Stimulated activated CD4-positive, alpha-beta T cell treated with anti-CD3 and anti-CD28 coated beads, Interleukin-4, amount 100 ng/mL, for 48 hours (primary cell): ENCODE measurements at regions not wholly inside any gene's neighbourhood (a gene's known extent, or its start where the extent isn't known, plus 50 kb on each side); places are given as distances from the start of the nearest gene placed in this dataset.
"Not testable (repeated sequence)": the region's sequence is repeated elsewhere in the genome, so short reads cannot be mapped to it uniquely, and the experiment has no call there.

ENCODE experiments used
- DNase-seq, 2 donors: peaks; one replicate each; pipeline ENCODE4 v3.0.0-alpha.2; 2020; ENCODE audit warnings: low read depth in 2 of 2

DNA sequence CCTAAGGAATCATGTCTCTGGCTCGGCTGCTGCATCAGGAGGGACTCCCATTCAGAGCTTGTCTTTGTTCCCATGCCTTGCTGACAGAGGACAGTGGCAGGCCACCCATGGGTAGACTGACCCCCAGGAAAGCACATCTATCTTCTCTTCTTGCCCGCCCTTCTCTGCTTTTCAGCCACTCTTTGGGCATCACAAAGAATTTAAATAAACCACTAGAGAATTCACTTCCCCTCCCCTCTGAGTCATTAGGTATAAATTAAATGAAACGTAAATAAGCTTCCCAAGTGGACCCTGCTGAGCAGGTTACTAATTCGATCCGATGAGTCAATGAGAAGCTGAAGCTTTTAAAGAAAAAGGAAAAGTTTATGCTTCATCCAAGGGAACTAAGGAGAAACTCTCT is 97.0 kb downstream of the DRD1 start:
- DNase-seq = no peak

DNA sequence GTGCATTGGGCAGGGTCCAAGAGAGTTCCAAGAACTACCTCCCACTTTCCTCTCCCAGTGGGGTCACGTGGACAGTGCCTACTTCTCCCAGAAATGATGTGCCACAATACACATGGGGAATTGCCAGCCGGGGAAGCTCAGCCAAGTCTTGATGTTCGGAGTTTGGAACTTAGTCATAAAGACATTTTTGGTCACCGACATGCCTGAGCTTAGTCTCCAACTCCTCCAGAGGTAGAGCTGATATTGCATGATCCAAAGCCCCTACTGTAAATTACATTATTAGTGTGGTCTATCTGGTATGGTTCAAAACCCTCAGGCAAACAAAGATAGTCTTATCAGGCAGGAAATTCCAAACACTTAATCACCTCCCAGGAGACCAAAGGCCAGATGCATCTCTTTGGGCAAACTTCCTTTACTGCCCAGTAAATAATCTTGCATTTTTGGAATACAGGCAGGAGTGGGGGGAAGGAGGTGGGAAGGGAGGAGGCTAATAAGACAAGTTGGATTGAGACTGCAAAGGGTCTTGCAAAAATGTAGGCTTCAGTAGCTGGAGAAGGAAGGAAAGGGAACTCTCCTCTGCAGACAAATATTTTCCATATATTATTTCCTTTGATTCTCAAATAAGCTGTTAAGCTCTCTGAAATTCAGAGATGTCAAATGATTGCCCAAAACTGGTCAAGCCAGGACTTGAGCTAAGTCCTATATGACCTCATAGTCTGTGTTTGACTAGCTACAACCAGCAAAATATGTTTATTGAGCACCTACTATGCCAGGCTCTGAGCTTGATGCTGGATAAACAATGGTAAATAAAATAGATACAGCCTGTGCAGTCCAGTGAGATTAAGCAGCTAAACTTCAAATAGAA is 99.4 kb downstream of the DRD1 start:
- no peak for DNase-seq

DNA sequence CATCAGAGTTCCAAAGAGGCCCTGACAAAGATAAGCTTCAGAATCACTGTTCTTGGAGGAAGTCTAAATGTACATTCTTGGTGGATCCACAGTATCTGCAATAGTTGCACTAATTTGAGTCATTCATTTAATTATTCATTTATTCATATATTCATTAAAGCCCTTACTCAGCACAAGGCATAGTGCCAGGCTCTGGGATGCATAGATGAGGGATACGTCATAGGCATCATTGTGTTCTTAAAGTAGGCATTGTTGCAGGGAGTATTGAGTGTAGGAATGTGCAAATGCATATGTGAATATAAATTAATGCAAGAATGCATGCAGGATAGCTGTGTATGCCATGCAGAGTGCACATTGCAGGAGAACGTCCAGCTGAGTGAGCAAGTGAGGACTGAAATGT is 100.7 kb downstream of the DRD1 start:
- no peak for DNase-seq

DNA sequence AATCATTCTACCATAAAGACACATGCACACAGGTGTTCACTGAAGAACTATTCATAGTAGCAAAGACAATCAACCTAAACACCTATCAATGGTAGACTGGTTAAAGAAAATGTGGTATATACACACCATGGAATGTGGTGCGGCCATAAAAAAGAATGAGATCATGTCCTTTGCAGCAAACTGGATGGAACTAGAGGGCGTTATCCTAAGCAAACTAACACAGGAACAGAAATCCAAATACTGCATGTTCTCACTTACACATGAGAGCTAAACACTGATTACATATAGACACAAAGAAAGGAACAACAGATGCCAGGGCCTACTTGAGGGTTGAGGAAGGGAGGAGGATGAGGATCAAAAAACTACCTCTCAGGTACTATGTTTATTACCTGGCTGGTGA is 103.8 kb downstream of the DRD1 start:
- no peak for DNase-seq

DNA sequence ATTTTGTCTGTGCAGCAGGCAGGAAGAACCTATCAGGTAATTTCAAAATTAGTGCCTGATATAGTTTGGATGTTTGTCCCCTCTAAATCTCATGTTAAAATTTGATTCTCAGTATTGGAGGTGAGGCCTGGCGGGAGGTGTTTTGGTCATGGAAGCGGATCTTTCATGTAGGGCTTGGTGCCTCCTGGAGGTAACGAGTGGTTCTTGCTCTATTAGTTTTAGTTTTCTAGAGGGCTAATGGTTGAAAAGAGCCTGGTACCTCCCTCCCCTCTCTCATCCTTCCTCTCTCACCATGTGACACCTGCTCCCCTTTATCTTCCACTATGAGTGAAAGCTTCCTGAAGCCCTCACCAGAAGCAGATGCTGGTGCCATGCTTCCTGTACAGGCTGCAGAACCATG is 106.3 kb downstream of the DRD1 start:
- no peak for DNase-seq

DNA sequence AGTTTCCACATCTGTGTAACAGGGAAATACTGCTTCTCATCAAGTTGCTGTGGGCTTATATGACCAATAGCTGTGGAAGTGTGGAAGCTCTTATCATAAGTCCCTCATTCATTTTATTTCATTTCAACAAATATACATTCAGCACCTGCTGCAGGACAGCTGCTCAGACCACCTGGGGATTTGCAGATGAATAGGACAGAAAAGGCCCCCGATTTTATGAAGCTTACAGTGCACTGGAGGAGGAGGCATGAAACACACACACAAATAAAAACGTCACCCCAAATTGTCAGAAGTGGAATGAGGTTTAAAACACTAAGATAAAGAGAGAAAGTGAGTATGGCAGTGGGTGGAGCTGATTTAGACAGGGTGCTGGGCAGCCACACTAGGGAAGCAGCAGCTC is 107.2 kb downstream of the DRD1 start:
- no peak for DNase-seq

DNA sequence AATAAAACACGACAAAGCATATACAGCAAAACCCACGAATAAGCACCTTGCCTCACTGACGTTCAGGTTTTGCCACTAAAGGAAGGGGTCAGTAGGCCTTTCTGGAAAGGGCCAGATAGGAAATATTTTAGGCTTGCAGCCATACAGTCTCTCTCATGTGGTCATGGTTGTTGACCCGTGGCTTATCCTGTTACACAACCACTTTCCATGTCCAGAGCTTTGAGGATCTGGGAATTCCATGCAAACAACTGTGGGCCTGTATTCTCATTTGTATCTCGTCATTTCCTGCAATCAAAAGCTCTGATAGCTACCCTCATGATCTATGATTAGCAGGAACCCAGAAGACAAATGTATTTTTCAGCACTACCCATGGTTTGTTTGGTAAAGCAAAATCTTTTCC is 108.3 kb downstream of the DRD1 start:
- DNase-seq = no peak

DNA sequence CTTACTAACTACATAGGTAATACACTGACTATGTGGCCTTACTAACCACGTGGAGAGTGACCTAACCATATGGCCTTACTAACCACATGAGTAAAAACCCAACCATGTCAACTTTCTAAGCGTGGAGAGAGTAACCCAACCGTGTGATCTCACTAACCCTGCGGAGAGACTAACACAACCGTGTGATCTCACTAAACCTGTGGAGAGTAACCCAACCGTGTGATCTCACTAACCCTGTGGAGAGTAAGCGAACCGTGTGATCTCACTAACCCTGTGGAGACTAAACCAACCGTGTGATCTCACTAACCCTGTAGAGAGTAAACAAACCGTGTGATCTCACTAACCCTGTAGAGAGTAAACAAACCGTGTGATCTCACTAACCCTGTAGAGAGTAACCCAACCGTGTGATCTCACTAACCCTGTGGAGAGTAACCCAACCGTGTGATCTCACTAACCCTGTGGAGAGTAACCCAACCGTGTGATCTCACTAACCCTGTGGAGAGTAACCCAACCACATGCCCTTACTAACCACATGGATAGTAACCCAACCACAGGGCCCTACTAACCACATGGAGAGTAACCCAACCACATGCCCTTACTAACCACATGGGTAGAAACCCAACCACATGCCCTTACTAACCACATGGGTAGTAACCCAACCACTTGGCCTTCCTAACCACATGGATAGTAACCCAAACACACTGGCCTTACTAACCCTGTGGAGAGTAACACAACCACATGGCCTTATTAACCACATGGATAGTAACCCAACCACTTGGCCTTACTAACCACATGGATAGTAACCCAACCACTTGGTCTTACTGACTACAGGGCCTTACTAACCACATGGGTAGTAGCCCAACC is 112.6 kb downstream of the DRD1 start:
- not testable (repeated sequence) for DNase-seq

DNA sequence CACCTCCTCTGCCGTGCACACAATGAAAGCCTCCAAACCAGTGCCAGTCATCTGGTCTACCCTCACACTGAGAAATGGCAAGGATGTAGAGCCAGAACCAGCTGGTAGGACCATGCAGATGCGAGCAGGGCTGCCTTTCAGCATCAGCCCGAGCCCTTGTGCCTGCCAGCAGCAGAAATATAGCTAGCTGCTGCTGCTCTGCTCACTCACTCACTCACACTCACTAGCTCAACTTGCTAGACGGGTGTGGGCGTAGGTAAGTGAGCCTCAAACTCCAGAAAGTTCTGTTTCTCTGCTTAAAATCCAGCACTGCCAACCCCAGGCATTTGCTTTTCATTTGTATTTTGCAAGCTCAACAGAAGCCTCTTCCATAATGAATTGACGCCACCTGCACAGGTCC is 114.0 kb downstream of the DRD1 start:
- no peak for DNase-seq

DNA sequence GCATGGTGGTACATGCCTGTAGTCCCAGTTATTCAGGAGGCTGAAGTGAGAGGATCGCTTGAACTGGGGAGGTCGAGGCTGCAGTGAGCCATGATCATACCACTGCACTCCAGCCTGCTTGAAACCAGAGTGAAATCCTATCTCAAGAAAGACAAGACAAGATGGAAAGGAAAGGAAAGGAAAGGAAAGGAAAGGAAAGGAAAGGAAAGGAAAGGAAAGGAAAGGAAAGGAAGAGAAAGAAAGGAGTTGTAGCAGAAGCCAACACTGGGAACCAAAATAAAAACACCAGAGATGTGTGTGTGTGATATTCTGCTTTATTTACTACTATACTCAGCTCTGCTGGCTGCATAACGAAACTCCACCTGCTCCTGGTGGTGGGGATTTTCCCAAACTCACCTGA is 115.3 kb downstream of the DRD1 start:
- no peak for DNase-seq

DNA sequence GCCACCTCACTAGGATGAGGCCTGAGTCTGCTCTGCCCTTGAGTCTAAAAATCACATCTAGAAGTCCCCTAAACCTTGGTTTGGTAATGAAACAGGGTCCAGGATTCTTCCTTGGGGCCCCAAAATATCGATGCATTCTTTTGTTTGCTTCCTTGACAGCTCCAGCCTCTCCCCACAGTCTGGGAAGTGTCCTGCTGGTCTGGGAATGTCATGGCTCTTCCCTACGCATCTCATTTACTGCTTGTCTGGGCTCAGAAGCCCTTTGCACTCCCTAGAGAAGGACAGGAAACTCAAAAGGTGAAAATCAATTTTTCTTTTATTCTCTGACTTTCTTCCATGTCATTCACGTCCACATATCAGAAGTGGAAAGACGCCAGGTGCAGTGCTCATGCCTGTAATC is 115.8 kb downstream of the DRD1 start:
- no peak for DNase-seq

DNA sequence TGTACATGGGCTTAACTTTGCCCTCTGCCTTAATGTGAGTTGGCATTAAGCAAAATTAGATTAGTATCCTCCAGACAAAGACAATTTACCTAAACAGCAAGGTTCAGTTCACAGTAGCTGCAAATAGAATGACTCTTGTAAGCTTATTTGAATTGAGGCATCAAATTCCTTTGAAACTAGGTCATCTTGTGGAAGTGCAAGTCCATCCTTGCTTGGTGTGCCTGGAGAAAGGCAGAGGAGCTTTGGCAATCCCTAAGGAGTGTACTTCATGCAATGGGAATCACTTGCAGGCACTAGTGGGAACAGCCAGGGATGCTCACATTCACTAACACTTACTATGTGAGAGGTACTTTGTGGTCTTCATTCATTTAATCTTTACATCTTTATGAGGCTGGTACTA is 118.3 kb downstream of the DRD1 start:
- DNase-seq = no peak

DNA sequence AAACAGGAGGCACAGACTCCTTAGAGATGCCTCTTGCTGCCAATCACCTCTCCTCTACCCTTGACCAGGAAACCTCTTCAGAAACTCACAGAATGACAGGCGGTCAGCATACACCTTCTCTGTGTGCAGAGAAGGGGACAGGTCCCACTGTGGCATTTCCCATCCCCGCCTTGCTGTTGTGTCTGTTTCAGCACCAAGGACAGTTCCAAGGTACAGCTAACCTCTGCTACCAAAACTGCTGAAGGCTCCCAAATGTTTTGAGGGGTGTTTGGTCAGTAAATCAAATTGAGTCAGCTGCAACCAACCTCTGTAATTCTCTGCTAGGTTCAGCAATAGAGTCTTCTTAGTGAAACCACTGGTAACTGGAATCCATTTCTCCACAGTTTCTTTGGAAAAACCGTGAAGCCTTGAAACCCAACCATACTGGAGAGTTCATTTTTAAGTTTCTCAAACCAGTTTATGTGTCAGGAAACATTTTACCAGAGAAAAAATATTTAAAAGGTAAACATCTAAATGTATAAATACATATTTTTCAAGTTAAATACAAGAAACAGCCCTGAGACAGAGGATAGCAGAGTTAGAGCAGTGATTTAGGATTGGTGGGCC is 122.0 kb downstream of the DRD1 start:
- no peak for DNase-seq

DNA sequence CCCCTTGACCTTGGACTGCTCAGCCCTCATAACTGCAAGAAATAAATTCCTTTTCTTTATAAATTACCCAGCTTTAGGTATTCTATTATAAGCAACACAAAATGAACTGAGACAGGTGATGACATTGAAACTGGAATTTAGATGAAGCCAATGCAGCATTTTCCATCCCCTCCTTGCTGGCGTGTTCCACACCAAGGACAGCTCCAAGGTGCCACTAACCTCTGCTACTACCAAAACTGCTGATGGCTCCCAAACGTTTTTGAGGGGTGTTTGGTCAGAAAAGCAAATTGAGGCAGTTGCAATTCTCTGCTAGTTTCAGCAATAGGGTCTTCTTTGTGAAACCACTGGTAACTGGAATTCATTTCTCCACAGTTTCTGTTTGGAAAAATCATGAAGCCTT is 124.8 kb downstream of the DRD1 start:
- no peak for DNase-seq

DNA sequence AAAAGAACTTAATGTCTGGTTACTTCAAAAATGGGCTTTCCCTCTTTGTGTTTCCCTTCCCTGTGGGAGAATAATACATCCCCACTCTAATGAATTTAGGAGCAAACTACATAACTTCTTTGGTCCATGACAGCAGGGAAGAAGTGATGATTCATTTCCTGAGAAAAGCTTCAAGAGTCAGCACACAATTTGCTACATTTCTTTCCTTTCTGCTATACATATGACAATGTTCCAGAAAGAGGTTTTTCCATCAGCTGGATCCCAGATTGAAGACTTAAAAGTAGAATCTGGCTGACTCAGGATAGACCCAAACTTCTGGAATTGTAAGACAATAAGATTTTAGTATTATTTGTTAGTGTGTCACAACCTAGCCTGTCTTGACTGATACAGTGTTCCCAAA is 126.1 kb downstream of the DRD1 start:
- DNase-seq = no peak

DNA sequence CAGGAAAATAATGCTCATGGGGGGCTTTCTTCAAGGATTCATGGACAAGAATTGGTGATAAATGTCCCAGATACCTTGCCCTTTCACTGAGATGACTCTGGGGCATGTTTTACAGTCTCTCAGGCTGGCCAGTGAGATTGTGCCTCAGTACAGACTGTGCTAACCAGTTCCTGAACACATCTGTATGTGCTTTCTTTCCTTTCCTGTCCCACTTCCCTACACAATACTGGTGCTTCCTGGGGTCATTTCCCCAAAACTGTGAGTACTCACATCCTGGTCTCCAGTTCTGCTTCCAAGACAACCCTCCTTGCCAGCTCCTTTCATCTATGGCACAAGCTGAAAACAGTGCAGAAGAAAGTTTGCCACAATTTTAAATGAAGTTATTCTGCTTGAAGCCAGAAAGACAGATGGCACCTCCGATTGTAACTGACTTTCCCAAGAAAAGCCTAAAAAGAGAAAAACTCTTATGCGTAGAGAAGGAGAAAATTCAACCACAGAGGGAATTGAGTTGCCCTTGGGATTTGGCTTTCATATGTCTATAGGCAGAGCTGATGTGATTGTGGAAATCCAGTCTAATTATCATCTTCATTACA is 134.7 kb downstream of the DRD1 start:
- DNase-seq = no peak

DNA sequence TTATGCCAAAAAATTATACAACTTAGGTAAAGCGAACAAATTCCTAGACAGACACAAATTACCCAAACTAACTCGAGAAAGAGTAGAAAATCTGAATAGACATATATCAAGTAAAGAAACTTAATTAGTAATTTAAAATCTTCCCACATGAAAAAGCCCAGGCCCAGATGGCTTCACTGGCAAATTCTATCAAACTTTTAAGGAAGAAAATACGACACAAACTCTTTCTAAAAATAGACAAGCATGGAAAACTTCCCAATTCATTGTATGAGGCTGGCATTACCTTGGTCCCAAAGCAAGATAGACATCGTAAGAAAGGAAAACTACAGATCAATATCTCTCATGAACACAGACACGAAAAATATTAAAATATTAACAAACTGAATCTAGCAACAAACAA is 135.3 kb downstream of the DRD1 start:
- no peak for DNase-seq

DNA sequence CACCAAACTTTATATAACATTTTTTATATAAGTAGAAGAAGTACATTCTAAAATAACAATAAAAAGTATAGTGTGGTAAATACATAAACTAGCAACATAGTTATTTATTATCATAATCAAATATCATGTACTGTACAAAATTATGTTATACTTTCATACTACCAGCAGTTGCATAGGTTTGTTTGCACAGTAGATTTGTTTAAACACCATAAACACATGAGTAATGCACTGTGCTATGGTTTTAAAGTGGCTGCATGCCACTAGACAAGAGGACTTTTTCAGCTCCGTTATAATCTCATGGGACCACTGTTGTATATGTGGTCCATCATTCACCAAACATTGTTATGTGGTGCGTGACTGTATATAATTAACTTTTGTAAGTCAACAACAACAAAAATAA is 137.6 kb downstream of the DRD1 start:
- no peak for DNase-seq

DNA sequence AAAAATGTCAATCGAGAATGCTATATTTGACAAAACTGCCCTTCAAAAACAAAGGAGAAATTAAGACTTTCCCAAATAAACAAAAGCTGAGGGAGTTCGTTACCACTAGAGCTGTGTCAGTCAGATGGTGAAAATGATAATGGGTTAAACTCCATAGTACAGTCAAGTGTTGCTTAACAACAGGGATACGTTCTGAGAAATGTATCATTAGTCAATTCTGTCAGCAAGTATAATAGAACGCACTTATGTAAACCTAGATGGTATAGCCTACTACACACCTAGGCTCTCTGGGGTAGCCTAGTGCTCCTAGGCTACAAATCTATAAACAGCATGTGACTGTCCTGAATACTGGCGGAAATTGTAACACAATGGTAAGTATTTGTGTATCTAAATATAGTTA is 138.7 kb downstream of the DRD1 start:
- no peak for DNase-seq

DNA sequence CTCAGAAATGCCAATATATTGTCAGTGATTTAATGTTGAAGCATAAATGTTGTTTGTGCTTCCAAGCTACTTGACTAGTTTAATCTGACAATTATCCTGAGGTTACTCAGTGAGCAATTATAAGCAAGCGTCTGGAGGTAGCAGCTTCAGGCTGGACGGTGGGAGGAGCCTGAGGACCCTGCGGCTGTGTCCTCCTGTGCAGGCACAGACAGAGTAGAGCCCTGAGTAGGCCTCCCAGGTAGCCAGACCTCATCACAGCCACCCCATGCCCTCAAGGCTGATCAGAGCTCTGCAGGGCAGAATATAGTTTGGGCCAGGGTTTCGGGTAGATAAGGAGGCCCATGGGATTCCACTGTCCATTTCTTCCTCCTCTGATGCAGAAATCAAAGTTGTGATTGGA is 153.6 kb downstream of the DRD1 start:
- DNase-seq = no peak

DNA sequence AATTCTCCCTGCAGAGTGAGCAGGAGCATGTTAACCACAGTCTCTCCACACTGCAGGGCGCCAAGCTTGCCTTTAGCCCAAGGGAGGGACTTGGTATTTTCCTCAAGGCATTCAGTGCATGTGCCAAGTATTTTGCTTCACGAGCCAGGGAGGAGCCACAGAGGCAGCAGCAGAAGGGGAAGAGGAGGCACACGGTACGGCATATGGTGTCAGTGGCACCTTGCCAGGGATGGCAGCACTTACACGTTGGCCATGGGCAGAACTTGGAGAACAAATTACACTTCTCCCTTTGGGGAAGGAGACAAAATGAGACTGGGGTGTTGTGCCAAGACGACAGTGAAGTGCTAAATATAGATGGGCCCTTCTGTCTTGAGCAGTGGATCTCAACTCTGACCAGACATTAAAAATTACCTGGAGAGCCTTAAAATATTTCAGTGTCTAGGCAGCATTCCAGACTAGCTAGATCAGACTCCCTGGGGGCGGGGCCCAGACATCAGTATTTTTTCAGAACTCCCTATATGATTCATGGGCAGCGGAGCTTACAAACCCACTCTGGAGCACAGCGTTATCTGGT is 155.8 kb downstream of the DRD1 start:
- no peak for DNase-seq

DNA sequence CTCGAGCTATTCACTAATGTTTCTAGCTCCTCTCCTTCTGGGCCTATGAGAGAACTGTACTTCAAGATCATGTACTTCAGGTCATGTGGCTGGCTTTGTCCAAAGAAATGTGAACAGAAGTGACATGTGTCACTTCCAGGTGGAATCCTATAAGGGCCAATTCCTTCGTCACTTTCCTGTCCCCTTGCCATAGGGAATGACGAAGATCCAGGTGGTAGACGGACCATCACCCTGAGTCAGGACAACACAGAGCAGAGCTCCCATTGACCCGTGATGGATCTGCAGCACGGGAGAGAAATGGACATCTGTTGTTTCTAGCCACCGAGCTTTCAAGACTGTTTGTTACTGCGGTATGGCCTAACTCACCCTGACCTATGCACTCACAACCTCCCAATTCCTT is 157.0 kb downstream of the DRD1 start:
- DNase-seq = no peak
